Small intestine (tissue), 7 donors: ENCODE measurements at regions not wholly inside any gene's neighbourhood (a gene's known extent, or its start where the extent isn't known, plus 50 kb on each side); places are given as distances from the start of the nearest gene placed in this dataset.

Source experiments
- DNase-seq, 2 donors: peaks; one replicate each; pipeline versions ENCODE4 v3.0.0 to v3.0.0-alpha.2; 2013
- FAIRE-seq: peaks from 2 replicates; lab custom pipeline; 2012; peaks lifted over from hg19 to GRCh38; lab: Jason Lieb, UNC
- H3K27ac ChIP-seq, 3 donors: one replicate each; pipeline ENCODE4 v1.5.1; 2013; ENCODE audit warnings: low read length in 2 of 3, mild to moderate bottlenecking in 2 of 3, control low read depth in 1 of 3, inconsistent platforms in 1 of 3, low read depth in 1 of 3, moderate library complexity in 1 of 3
- H3K27me3 ChIP-seq, 3 donors: one replicate each; pipeline ENCODE4 v1.6.1; 2013; ENCODE audit warnings: low read length in 3 of 3, inconsistent platforms in 1 of 3; ENCODE audit not compliant: control insufficient read depth in 3 of 3, insufficient read depth in 3 of 3
- H3K36me3 ChIP-seq, 3 donors: one replicate each; pipeline ENCODE4 v1.6.1; 2013; ENCODE audit warnings: low read length in 3 of 3, inconsistent platforms in 1 of 3, low read depth in 1 of 3, mild to moderate bottlenecking in 1 of 3, moderate library complexity in 1 of 3; ENCODE audit not compliant: control insufficient read depth in 3 of 3, insufficient read depth in 2 of 3
- H3K4me1 ChIP-seq, 3 donors: one replicate each; pipeline ENCODE4 v1.6.1; 2013; ENCODE audit warnings: low read length in 2 of 3, inconsistent platforms in 1 of 3, low read depth in 1 of 3, mild to moderate bottlenecking in 1 of 3, moderate library complexity in 1 of 3; ENCODE audit not compliant: control insufficient read depth in 3 of 3, insufficient read depth in 2 of 3
- H3K4me3 ChIP-seq, 3 donors: one replicate each; pipeline ENCODE4 v1.5.1; 2013; ENCODE audit warnings: low read length in 3 of 3, control low read depth in 1 of 3, inconsistent platforms in 1 of 3, low read depth in 1 of 3, mild to moderate bottlenecking in 1 of 3, moderate library complexity in 1 of 3
- H3K9me3 ChIP-seq, 2 donors: one replicate each; pipeline ENCODE4 v1.6.1; 2013; ENCODE audit warnings: low read depth in 1 of 2, low read length in 1 of 2; ENCODE audit not compliant: control insufficient read depth in 2 of 2, insufficient read depth in 1 of 2
- WGBS, 3 donors: extraction: QIAGEN DNeasy Blood & Tissue Kit; methylation state at CpG; one replicate each; pipeline ENCODE4 v1.1.7; 2013; 5-methylcytosine and 5-hydroxymethylcytosine counted together
- donor health status: healthy with polysubstance abuse.
- donor health status: control.
- donor health status: control.
- donor health status: Bipolar disorder and iron deficiency.
- donor health status: healthy.

DNA sequence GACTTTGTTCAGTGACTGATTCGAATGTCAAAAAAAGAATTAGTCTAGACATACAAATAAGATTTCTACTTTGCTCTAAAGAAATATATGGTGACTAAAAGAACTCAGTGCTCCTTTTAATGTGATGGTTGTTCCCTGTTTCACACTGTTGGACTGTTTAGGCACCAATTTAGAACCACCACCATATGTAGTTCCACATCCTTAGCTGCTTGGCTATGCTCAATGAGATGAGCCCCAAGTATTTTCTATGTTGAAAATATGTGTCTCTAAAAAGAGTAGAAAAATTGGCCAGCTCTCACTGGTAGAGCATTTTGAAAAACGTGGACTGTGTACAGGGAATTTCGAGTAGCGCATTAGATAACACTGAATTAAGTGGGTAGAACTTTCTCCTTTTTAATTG lies 167.3 kb downstream of the GOLIM4 start:
- no peak overlapping the region for H3K27ac ChIP-seq
- no peaks in the 10 kb centered on the region for H3K27me3 ChIP-seq
- no peaks in the 10 kb centered on the region for H3K9me3 ChIP-seq
- H3K36me3 ChIP-seq = no peaks in the 10 kb centered on the region
- FAIRE-seq (no peak), DNase-seq (no peak)
- H3K4me1 ChIP-seq = no peaks in the 10 kb centered on the region
- whole genome bisulfite sequencing, 3 donors = 54 to 66% (median 60%) methylated on average over 4 of the region's 4 CpGs
- no peak overlapping the region for H3K4me3 ChIP-seq

DNA sequence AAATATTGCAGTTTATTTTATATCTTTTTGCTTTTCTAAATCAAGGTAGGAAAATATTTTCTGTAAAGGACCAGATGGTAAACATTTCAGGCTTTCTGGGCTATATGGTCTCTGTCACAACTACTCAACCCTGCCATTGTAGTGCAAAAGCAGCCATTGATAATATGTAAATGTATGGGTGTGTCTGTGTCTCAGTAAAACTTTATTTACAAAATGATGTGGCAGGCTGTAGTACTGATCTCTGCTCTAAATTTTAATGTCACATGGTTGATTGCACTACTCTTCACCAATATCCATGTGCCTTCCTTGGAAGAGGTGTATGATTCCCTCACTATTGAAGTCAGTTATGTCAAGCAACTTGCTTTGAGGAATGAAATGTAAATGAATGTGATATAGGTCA lies 175.0 kb downstream of the GOLIM4 start:
- Histone ChIP-seq H3K36me3 (no peaks in the 10 kb centered on the region), H3K9me3 (no peaks in the 10 kb centered on the region), H3K4me3 (no peak overlapping the region), H3K27ac (no peak overlapping the region), H3K4me1 (no peaks in the 10 kb centered on the region), H3K27me3 (no peaks in the 10 kb centered on the region)
- DNase-seq (no peak), FAIRE-seq (no peak)

DNA sequence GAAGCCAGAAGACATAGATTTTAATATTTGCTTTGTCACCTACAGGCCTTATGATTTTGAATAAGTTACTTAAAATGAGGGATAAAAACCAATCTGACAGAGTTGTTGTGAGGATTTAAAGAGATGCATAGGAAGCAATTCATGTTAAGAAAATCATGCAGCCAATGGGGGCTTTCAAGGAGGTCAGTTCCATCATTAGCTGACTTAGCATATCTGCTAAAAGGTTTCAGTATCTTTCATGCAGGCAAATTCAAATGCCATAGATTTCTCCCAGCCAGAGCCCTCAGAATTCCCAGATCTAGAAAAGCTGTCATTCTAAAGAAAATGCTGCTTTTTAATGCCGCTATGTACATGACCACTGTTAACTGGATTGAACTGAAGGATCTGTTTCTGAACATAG lies 176.1 kb downstream of the GOLIM4 start:
- H3K4me3 ChIP-seq = no peak overlapping the region
- no peaks in the 10 kb centered on the region for H3K4me1 ChIP-seq
- no peak overlapping the region for H3K27ac ChIP-seq
- FAIRE-seq (no peak), DNase-seq (no peak)
- H3K36me3 ChIP-seq = no peaks in the 10 kb centered on the region
- H3K9me3 ChIP-seq = no peaks in the 10 kb centered on the region
- H3K27me3 ChIP-seq = no peaks in the 10 kb centered on the region
- 93 to 95% (median 94%) methylated on average over 1 of the region's 1 CpG for WGBS, 3 donors

DNA sequence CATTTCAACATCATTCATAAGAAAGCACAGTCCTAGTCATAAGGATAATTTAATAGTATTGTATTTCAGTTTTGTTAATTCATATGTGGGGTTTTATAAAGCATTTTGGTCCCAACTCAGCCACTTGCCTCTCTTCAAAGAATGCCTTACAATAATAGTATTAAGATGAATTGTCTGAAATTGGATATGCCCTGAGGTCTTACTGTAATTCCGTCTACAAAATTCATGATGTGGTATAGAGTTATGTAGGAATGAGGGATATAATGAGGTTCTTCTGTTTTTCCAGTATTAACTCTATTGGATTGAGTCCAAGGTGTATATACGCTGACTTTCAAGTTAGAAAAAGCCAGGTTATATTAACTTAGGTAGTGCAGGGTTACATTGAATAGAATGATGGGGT lies 177.0 kb downstream of the GOLIM4 start:
- no peak overlapping the region for H3K27ac ChIP-seq
- H3K9me3 ChIP-seq = no peaks in the 10 kb centered on the region
- DNase-seq (no peak), FAIRE-seq (no peak)
- no peaks in the 10 kb centered on the region for H3K27me3 ChIP-seq
- H3K36me3 ChIP-seq = no peaks in the 10 kb centered on the region
- H3K4me1 ChIP-seq = no peaks in the 10 kb centered on the region
- H3K4me3 ChIP-seq = no peak overlapping the region
- 82 to 90% (median 82%) methylated on average over 2 of the region's 2 CpGs for WGBS, 3 donors

DNA sequence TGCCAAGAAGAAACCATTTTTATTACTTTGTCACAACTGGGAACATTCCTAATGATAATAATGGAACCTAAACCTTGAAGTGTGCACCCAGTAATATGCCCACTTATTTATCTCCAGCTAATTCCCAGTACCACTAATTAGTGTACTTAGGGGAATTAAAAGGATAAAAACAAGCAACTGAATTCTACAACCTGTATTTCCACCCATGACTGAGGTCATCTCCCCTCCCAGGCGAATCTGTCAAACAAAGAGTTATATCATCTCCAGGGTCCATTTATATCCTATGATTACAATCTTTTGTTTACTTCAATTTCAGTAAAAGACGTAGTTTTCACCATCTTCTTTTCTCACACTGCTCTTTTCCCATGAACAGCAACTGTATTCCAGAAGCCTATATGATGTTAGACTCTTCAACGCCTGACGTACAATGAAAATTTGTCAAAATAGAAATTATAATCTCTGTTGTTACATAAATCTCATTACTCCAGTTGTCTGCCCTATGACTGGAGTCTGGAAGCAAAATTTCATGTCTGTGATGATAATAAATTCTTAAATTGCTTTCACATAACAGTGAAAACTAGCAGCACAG lies 177.6 kb downstream of the GOLIM4 start:
- no peak for FAIRE-seq
- WGBS, 3 donors = 82 to 92% (median 90%) methylated on average over 4 of the region's 4 CpGs
- H3K4me1 ChIP-seq = no peaks in the 10 kb centered on the region

DNA sequence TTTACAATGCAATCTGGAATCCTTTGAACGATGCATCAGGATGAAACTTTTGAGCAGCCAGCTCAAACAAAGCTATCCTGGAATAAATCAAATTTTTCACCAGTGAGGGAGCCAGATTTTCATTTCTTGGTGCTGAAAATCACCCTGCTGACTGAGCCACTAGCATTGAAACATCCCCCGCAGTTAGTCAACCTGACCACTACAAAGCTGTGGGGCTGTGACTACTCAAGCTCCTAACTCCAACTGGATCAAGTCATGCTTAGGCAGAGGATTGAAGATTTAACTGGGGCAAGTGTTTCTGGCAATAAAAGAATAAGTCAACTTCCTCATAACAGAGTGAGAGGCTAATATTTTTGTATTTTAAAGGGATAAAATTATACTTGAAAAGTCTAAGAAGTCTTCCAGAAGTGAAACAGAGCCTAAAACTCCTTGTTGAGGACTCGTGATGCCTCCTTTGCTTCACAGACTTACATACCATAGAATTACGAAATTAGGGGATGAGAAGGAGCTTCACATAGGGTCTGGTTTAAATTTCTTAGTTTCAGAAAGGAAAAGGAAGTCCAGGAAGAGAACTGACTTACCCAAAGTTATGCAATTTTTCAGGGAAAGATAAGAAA lies 177.8 kb downstream of the SERPINI1 start:
- FAIRE-seq = no peak
- Histone ChIP-seq H3K27me3 (no peaks in the 10 kb centered on the region), H3K9me3 (no peaks in the 10 kb centered on the region), H3K4me1 (peaks cover 0 to 21% (median 0%) of the 10 kb centered on the region in 3 donors), H3K4me3 (no peak overlapping the region), H3K27ac (no peak overlapping the region), H3K36me3 (no peaks in the 10 kb centered on the region)
- WGBS, 3 donors = 69 to 84% (median 75%) methylated on average over 4 of the region's 4 CpGs
- DNase-seq = no peak

More for the DNA sequence above, 177.6 kb downstream of the GOLIM4 start:
- no peak for DNase-seq
- Histone ChIP-seq H3K9me3 (no peaks in the 10 kb centered on the region), H3K4me3 (no peak overlapping the region), H3K27ac (no peak overlapping the region), H3K27me3 (no peaks in the 10 kb centered on the region), H3K36me3 (no peaks in the 10 kb centered on the region)

DNA sequence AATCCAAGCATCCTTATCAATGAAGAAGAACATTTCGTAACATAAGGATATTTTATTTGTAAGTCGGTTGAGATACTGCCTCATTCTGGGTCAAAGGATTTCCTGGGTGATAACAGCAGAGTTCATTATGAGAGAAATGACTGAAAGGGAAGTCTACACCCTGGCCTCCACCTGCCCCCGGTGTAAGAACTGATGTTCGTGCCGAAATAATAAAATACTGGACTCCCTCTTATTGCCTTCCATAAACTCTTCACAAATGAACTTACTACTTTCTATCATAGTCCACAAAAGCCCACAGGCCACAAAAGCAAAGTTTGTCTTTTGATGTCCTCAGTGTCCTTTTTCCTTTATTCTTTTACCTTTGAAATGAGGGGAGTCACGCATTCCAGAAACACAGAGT lies 174.4 kb downstream of the SERPINI1 start:
- Histone ChIP-seq H3K4me1 (peaks cover 0 to 28% (median 0%) of the 10 kb centered on the region in 3 donors), H3K4me3 (no peak overlapping the region), H3K27me3 (no peaks in the 10 kb centered on the region), H3K36me3 (no peaks in the 10 kb centered on the region), H3K27ac (no peak overlapping the region), H3K9me3 (no peaks in the 10 kb centered on the region)
- no peak for FAIRE-seq
- 22 to 65% (median 45%) methylated on average over 6 of the region's 6 CpGs for WGBS, 3 donors
- peak in 1 of 2 donors; percentile 55 for DNase-seq

DNA sequence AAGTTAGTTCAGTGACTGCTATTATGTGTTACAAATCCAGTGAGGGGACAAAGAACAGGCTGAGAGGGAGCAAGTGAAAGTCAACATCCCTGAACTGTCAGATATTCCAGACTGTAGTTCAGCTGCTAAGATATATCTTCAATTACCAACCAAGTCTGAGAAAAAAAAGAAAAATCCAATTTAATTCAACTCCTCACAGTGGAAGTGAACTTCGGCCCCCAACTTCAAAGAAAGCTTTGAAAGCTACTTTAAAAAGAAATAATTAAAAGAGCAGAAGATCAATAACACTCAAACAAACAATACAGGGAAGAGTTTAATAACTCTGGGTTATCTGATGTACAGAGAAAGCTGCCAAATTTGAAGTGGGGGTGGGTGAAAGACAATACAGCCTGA lies 174.0 kb downstream of the SERPINI1 start:
- peaks cover 0 to 28% (median 0%) of the 10 kb centered on the region in 3 donors for H3K4me1 ChIP-seq
- H3K27me3 ChIP-seq = no peaks in the 10 kb centered on the region
- DNase-seq (peak in 1 of 2 donors; percentile 52), FAIRE-seq (no peak)
- WGBS, 3 donors = 20 to 60% (median 26%) methylated on average over 1 of the region's 1 CpG
- no peaks in the 10 kb centered on the region for H3K36me3 ChIP-seq
- no peaks in the 10 kb centered on the region for H3K9me3 ChIP-seq
- H3K4me3 ChIP-seq = no peak overlapping the region
- peak overlapping the region in 1 of 3 donors; percentile 32 for H3K27ac ChIP-seq
